Right cardiac atrium (tissue), 5 donors: ENCODE measurements at regions not wholly inside any gene's neighbourhood (a gene's known extent, or its start where the extent isn't known, plus 50 kb on each side); places are given as distances from the start of the nearest gene placed in this dataset.

Experiments
- ATAC-seq, 2 donors: fragments of 200-7000 bp; cut with Tn5 transposase; one replicate each; pipeline versions ENCODE4 v1.8.0 to v1.9.1; 2020; ENCODE audit warnings: moderate library complexity in 2 of 2, mild to moderate bottlenecking in 1 of 2
- DNase-seq, 3 donors: peaks; one replicate each; pipeline ENCODE4 v3.0.0-alpha.2; 2020
- H3K27ac ChIP-seq: one replicate; pipeline ENCODE4 v1.5.1; 2013; ENCODE audit warnings: mild to moderate bottlenecking, low read length, control low read depth, moderate library complexity
- H3K27me3 ChIP-seq: one replicate; pipeline ENCODE4 v1.6.1; 2013; ENCODE audit not compliant: control insufficient read depth, insufficient read depth
- H3K4me1 ChIP-seq: one replicate; pipeline ENCODE4 v1.6.1; 2013; ENCODE audit warnings: low read length; ENCODE audit not compliant: control insufficient read depth, insufficient read depth
- H3K4me3 ChIP-seq: one replicate; pipeline ENCODE4 v1.5.1; 2013; ENCODE audit warnings: low read length, control low read depth
- H3K9me3 ChIP-seq: one replicate; pipeline ENCODE4 v1.6.1; 2013; ENCODE audit warnings: low read length; ENCODE audit not compliant: control insufficient read depth
- WGBS: extraction: QIAGEN DNeasy Blood & Tissue Kit; methylation state at CpG from one replicate; pipeline ENCODE4 v1.1.7; 2013; 5-methylcytosine and 5-hydroxymethylcytosine counted together
- intact Hi-C, 4 donors: fragments of 100-400 bp; cut with DNase I; formaldehyde crosslinking; loops; one replicate each; pipeline versions ENCODE4 v1.11.0 to v1.14.0; 2022 to 2023
- donor health status: healthy with polysubstance abuse.
- donor health status: DM: no; HTN: yes; CAD: no.
- donor health status: DM: no; HTN: no; CAD: no.
- donor health status: DM: no; HTN: yes; CAD: no; lungs with severe emphysema.
- donor health status: DM: yes; HTN: yes; CAD: no.

- Histone ChIP-seq H3K27ac (no peak overlapping the region), H3K27me3 (no peaks in the 10 kb centered on the region), H3K4me1 (no peaks in the 10 kb centered on the region), H3K9me3 (no peaks in the 10 kb centered on the region), H3K4me3 (no peak overlapping the region)
- DNase-seq = no peak
- intact Hi-C loops = no loop called here
- WGBS = 89% methylated on average over 12 of the region's 12 CpGs
- ATAC-seq = no peak
Observed at GRCh38 chr11:71340086-71340606, 87.8 kb upstream of the SHANK2 start.

GRCh38 chr11:71339396-71339881, 87.1 kb upstream of the SHANK2 start:
- H3K9me3 ChIP-seq = no peaks in the 10 kb centered on the region
- DNase-seq (no peak), ATAC-seq (no peak)
- H3K4me1 ChIP-seq = no peaks in the 10 kb centered on the region
- no peak overlapping the region for H3K27ac ChIP-seq
- WGBS = 68% methylated on average over 14 of the region's 14 CpGs
- H3K4me3 ChIP-seq = no peak overlapping the region
- intact Hi-C loops = no loop called here
- no peaks in the 10 kb centered on the region for H3K27me3 ChIP-seq

GRCh38 chr11:71338801-71339395, 86.5 kb upstream of the SHANK2 start:
- DNase-seq (no peak), ATAC-seq (no peak)
- intact Hi-C loops = no loop called here
- Histone ChIP-seq H3K9me3 (no peaks in the 10 kb centered on the region), H3K4me1 (no peaks in the 10 kb centered on the region), H3K27me3 (no peaks in the 10 kb centered on the region), H3K27ac (no peak overlapping the region), H3K4me3 (no peak overlapping the region)
- 54% methylated on average over 12 of the region's 12 CpGs for WGBS

- no peaks in the 10 kb centered on the region for H3K4me1 ChIP-seq
- H3K27ac ChIP-seq = no peak overlapping the region
- no peak overlapping the region for H3K4me3 ChIP-seq
- H3K27me3 ChIP-seq = no peaks in the 10 kb centered on the region
- no peaks in the 10 kb centered on the region for H3K9me3 ChIP-seq
- intact Hi-C loops = no loop called here
- ATAC-seq = no peak
- 76% methylated on average over 12 of the region's 12 CpGs for WGBS
- DNase-seq = no peak
Observed at GRCh38 chr11:71336996-71337754, 84.8 kb upstream of the SHANK2 start.

GRCh38 chr11:71336176-71336995, 84.0 kb upstream of the SHANK2 start:
- H3K27ac ChIP-seq = no peak overlapping the region
- 78% methylated on average over 9 of the region's 9 CpGs for WGBS
- intact Hi-C loops = no loop called here
- no peaks in the 10 kb centered on the region for H3K4me1 ChIP-seq
- H3K4me3 ChIP-seq = no peak overlapping the region
- no peak for ATAC-seq
- no peaks in the 10 kb centered on the region for H3K9me3 ChIP-seq
- DNase-seq = no peak
- no peaks in the 10 kb centered on the region for H3K27me3 ChIP-seq

- no peaks in the 10 kb centered on the region for H3K27me3 ChIP-seq
- no peaks in the 10 kb centered on the region for H3K4me1 ChIP-seq
- ATAC-seq (no peak), DNase-seq (no peak)
- H3K9me3 ChIP-seq = no peaks in the 10 kb centered on the region
- 68% methylated on average over 1 of the region's 1 CpG for WGBS
- intact Hi-C loops = no loop called here
- no peak overlapping the region for H3K4me3 ChIP-seq
- H3K27ac ChIP-seq = no peak overlapping the region
Observed at GRCh38 chr11:71335371-71335770, 83.0 kb upstream of the SHANK2 start.

- H3K9me3 ChIP-seq = no peaks in the 10 kb centered on the region
- ATAC-seq (no peak), DNase-seq (no peak)
- no peaks in the 10 kb centered on the region for H3K27me3 ChIP-seq
- no peak overlapping the region for H3K4me3 ChIP-seq
- H3K4me1 ChIP-seq = no peaks in the 10 kb centered on the region
- intact Hi-C loops = no loop called here
- no peak overlapping the region for H3K27ac ChIP-seq
- 95% methylated on average over 1 of the region's 1 CpG for WGBS
Observed at GRCh38 chr11:71334191-71334590, 81.8 kb upstream of the SHANK2 start.

- Histone ChIP-seq H3K9me3 (no peaks in the 10 kb centered on the region), H3K27me3 (no peaks in the 10 kb centered on the region), H3K4me3 (no peak overlapping the region), H3K4me1 (no peaks in the 10 kb centered on the region), H3K27ac (no peak overlapping the region)
- intact Hi-C loops = no loop called here
- 80% methylated on average over 6 of the region's 6 CpGs for WGBS
- ATAC-seq (no peak), DNase-seq (no peak)
Observed at GRCh38 chr11:71333473-71333872, 81.1 kb upstream of the SHANK2 start.

GRCh38 chr11:71332447-71332846, 80.1 kb upstream of the SHANK2 start:
- H3K27ac ChIP-seq = no peak overlapping the region
- 84% methylated on average over 5 of the region's 5 CpGs for WGBS

GRCh38 chr11:71332046-71332445, 79.7 kb upstream of the SHANK2 start:
- no peak overlapping the region for H3K27ac ChIP-seq
- H3K4me3 ChIP-seq = no peak overlapping the region
- no peaks in the 10 kb centered on the region for H3K4me1 ChIP-seq
- H3K9me3 ChIP-seq = no peaks in the 10 kb centered on the region
- no peaks in the 10 kb centered on the region for H3K27me3 ChIP-seq
- DNase-seq = no peak
- intact Hi-C loops = no loop called here
- 77% methylated on average over 3 of the region's 3 CpGs for WGBS
- no peak for ATAC-seq

More at GRCh38 chr11:71332447-71332846, 80.1 kb upstream of the SHANK2 start:
- Histone ChIP-seq H3K27me3 (no peaks in the 10 kb centered on the region), H3K9me3 (no peaks in the 10 kb centered on the region), H3K4me3 (no peak overlapping the region), H3K4me1 (no peaks in the 10 kb centered on the region)
- ATAC-seq (no peak), DNase-seq (no peak)
- intact Hi-C loops = no loop called here

- 60% methylated on average over 3 of the region's 3 CpGs for WGBS
- DNase-seq (no peak), ATAC-seq (no peak)
- Histone ChIP-seq H3K27me3 (no peaks in the 10 kb centered on the region), H3K4me3 (no peak overlapping the region), H3K4me1 (no peaks in the 10 kb centered on the region), H3K9me3 (no peaks in the 10 kb centered on the region), H3K27ac (no peak overlapping the region)
- intact Hi-C loops = no loop called here
Observed at GRCh38 chr11:71331631-71332030, 79.3 kb upstream of the SHANK2 start.
